Ammon's horn (tissue), 1 donor: ENCODE measurements at regions not wholly inside any gene's neighbourhood (a gene's known extent, or its start where the extent isn't known, plus 50 kb on each side); places are given as distances from the start of the nearest gene placed in this dataset.

ENCODE experiments used
- DNase-seq: peaks from one replicate; pipeline ENCODE4 v3.0.0-alpha.2; 2016; ENCODE audit warnings: low spot score

- DNase-seq, result no peak
Observed at GRCh38 chr6:125658136-125658535, 91.3 kb upstream of the HEY2 start.

GRCh38 chr6:125658759-125659431, 90.5 kb upstream of the HEY2 start:
- no peak for DNase-seq

- no peak for DNase-seq
Observed at GRCh38 chr6:125659887-125660286, 89.5 kb upstream of the HEY2 start.

- no peak for DNase-seq
Observed at GRCh38 chr6:125662296-125662695, 87.1 kb upstream of the HEY2 start.

GRCh38 chr6:125665295-125665814, 84.1 kb upstream of the HEY2 start:
- no peak for DNase-seq

GRCh38 chr6:125667326-125667725, 82.1 kb upstream of the HEY2 start:
- DNase-seq, result no peak

- peak; percentile 75 for DNase-seq
Observed at GRCh38 chr6:125668071-125668470, 81.4 kb upstream of the HEY2 start.

GRCh38 chr6:125670568-125670967, 78.9 kb upstream of the HEY2 start:
- DNase-seq, result peak; percentile 14

GRCh38 chr6:125671323-125671722, 78.1 kb upstream of the HEY2 start:
- DNase-seq, result no peak

GRCh38 chr6:125674230-125674629, 75.2 kb upstream of the HEY2 start:
- no peak for DNase-seq

- DNase-seq, result no peak
Observed at GRCh38 chr6:125678601-125679000, 70.8 kb upstream of the HEY2 start.

- DNase-seq, result no peak
Observed at GRCh38 chr6:125679128-125679527, 70.3 kb upstream of the HEY2 start.

GRCh38 chr6:125679651-125680050, 69.8 kb upstream of the HEY2 start:
- DNase-seq, result no peak

GRCh38 chr6:125682939-125683338, 66.5 kb upstream of the HEY2 start:
- DNase-seq, result no peak

- DNase-seq, result no peak
Observed at GRCh38 chr6:125688138-125688537, 61.3 kb upstream of the HEY2 start.

- DNase-seq, result no peak
Observed at GRCh38 chr6:125693480-125693879, 56.0 kb upstream of the HEY2 start.

- DNase-seq, result no peak
Observed at GRCh38 chr6:125699591-125699990, 49.8 kb upstream of the HEY2 start.
